HCT116 (cell line): ENCODE measurements at regions not wholly inside any gene's neighbourhood (a gene's known extent, or its start where the extent isn't known, plus 50 kb on each side); places are given as distances from the start of the nearest gene placed in this dataset.

Experiments
- ATAC-seq: fragments of 200-7000 bp; cut with Tn5 transposase; 2 replicates; pipeline ENCODE4 v1.9.1; 2020; ENCODE audit warnings: mild to moderate bottlenecking, moderate library complexity
- BruUV-seq: library from RNA; stranded (reverse); fragments of 400-500 nt; replicated peaks from 2 replicates; lab custom pipeline; 2021; lab: Mats Ljungman, UMichigan
- CTCF ChIA-PET: fragments of 300-600 bp; sonication (Branson Sonifier 250); formaldehyde crosslinking; loops from one replicate; lab custom pipeline; 2021; ENCODE audit warnings: antibody characterized with exemption; lab: Charles Lee
- POLR2A ChIA-PET: fragments of 300-600, 350-600 bp; sonication (Branson Sonifier 250); formaldehyde crosslinking; loops from one replicate; lab custom pipeline; 2021; ENCODE audit warnings: antibody characterized with exemption; lab: Charles Lee
- RAD21 ChIA-PET, 2 experiments: fragments of 300-600 bp; sonication (Branson Sonifier 250); formaldehyde crosslinking; loops; one replicate each; lab custom pipeline; 2023; ENCODE audit warnings: low total read pairs in 2 of 2; ENCODE audit not compliant: uncharacterized antibody in 2 of 2, unreplicated experiment in 2 of 2, low non-redundant PET in 1 of 2; lab: Charles Lee
- DNase-seq: peaks from one replicate; pipeline ENCODE4 v3.0.0-alpha.2; 2010; ENCODE audit warnings: low read depth, low spot score
- H2AFZ ChIP-seq: fragments of 200-600 bp; shearing (Covaris generic), sonication (generic); 2 replicates; pipeline ENCODE4 v1.6.1; 2017; ENCODE audit warnings: low read depth, mixed run types, mixed read lengths, antibody characterized with exemption, low read length; ENCODE audit not compliant: poor library complexity, severe bottlenecking
- H3K27ac ChIP-seq: 2 replicates; pipeline ENCODE4 v1.5.1; 2012; ENCODE audit warnings: low read depth, low read length
- H3K27me3 ChIP-seq: fragments of 200-600 bp; sonication (generic); 2 replicates; pipeline ENCODE4 v1.6.1; 2016; ENCODE audit warnings: mixed run types, low read length, mixed read lengths; ENCODE audit not compliant: insufficient read depth
- H3K36me3 ChIP-seq, 2 experiments: fragments of 200-500 bp in 1 of 2; fragments of 200-600 bp in 1 of 2; sonication (Bioruptor generic) in 1 of 2; sonication (generic) in 1 of 2; 2 replicates each; pipeline versions ENCODE4 v1.5.1 to v1.6.1; 2014 to 2016; ENCODE audit warnings: low read length in 2 of 2, inconsistent platforms in 1 of 2, mixed read lengths in 1 of 2, mixed run types in 1 of 2; ENCODE audit not compliant: insufficient read depth in 2 of 2, control insufficient read depth in 1 of 2
- H3K4me1 ChIP-seq, 2 experiments: fragments of 200-600 bp in 1 of 2; sonication (generic) in 1 of 2; 2 replicates each; pipeline versions ENCODE4 v1.5.1 to v1.6.1; 2012 to 2017; ENCODE audit warnings: low read length in 2 of 2, inconsistent platforms in 1 of 2, mild to moderate bottlenecking in 1 of 2, mixed read lengths in 1 of 2, mixed run types in 1 of 2, moderate library complexity in 1 of 2; ENCODE audit not compliant: insufficient read depth in 2 of 2, control insufficient read depth in 1 of 2
- H3K4me2 ChIP-seq: fragments of 200-600 bp; sonication (generic); 2 replicates; pipeline ENCODE4 v1.6.1; 2017; ENCODE audit warnings: mixed run types, low read length, mixed read lengths
- H3K4me3 ChIP-seq, 2 experiments: fragments of 200-600 bp in 1 of 2; sonication (generic) in 1 of 2; replicated peaks in 1 of 2; 2 replicates each; pipeline ENCODE4 v1.5.1; 2011 to 2016; ENCODE audit warnings: low read length in 2 of 2, control low read depth in 1 of 2, low read depth in 1 of 2, mild to moderate bottlenecking in 1 of 2, mixed read lengths in 1 of 2, mixed run types in 1 of 2
- H3K79me2 ChIP-seq: fragments of 200-600 bp; sonication (generic); 2 replicates; pipeline ENCODE4 v1.6.1; 2017; ENCODE audit warnings: mild to moderate bottlenecking, mixed run types, low read length, moderate library complexity, mixed read lengths; ENCODE audit not compliant: insufficient read depth
- H3K9ac ChIP-seq: fragments of 200-600 bp; sonication (generic); 2 replicates; pipeline ENCODE4 v1.6.1; 2016; ENCODE audit warnings: low read length, mixed read lengths
- H3K9me2 ChIP-seq: fragments of 200-600 bp; sonication (generic), shearing (Covaris generic); 2 replicates; pipeline ENCODE4 v1.6.1; 2017; ENCODE audit warnings: mixed run types, mild to moderate bottlenecking, moderate library complexity; ENCODE audit not compliant: insufficient read depth
- H3K9me3 ChIP-seq, 2 experiments: fragments of 200-500 bp in 1 of 2; fragments of 200-600 bp in 1 of 2; sonication (Bioruptor generic) in 1 of 2; sonication (generic) in 1 of 2; 2 replicates each; pipeline ENCODE4 v1.6.1; 2014 to 2017; ENCODE audit warnings: low read length in 2 of 2, mixed read lengths in 2 of 2, inconsistent platforms in 1 of 2, low read depth in 1 of 2, mild to moderate bottlenecking in 1 of 2, mixed run types in 1 of 2, moderate library complexity in 1 of 2; ENCODE audit not compliant: control insufficient read depth in 1 of 2, insufficient read depth in 1 of 2
- H4K20me1 ChIP-seq: fragments of 200-600 bp; sonication (generic), shearing (Covaris generic); 2 replicates; pipeline ENCODE4 v1.6.1; 2017; ENCODE audit warnings: mixed run types, mild to moderate bottlenecking, moderate library complexity; ENCODE audit not compliant: insufficient read depth
- CBX3 ChIP-seq: IDR thresholded peaks from 2 replicates; pipeline ENCODE4 v1.6.1; 2012; ENCODE audit warnings: low read depth
- CTCF ChIP-seq, 3 experiments: fragments of 200-600 bp in 1 of 3; sonication (generic) in 1 of 3; IDR thresholded peaks in 2 of 3; conservative IDR thresholded peaks in 1 of 3; 2 replicates each; pipeline ENCODE4 v1.5.1; 2012 to 2017; ENCODE audit warnings: low read depth in 2 of 3, low read length in 2 of 3, antibody characterized with exemption in 1 of 3, borderline replicate concordance in 1 of 3, control low read depth in 1 of 3, mild to moderate bottlenecking in 1 of 3, mixed read lengths in 1 of 3, mixed run types in 1 of 3, moderate library complexity in 1 of 3; ENCODE audit not compliant: insufficient read depth in 1 of 3
- EGR1 ChIP-seq: IDR thresholded peaks from 2 replicates; pipeline ENCODE4 v1.6.1; 2012; ENCODE audit warnings: low read depth
- ELF1 ChIP-seq: IDR thresholded peaks from 2 replicates; pipeline ENCODE4 v1.6.1; 2012; ENCODE audit warnings: low read depth, borderline replicate concordance
- EZH2 ChIP-seq: fragments of 200-600 bp; sonication (generic); IDR thresholded peaks from 2 replicates; pipeline ENCODE4 v1.6.1; 2017; ENCODE audit warnings: antibody characterized with exemption, mixed run types
- EZH2phosphoT487 ChIP-seq: fragments of 200-600 bp; IDR thresholded peaks from 2 replicates; pipeline ENCODE4 v1.6.1; 2018; ENCODE audit warnings: antibody characterized with exemption, borderline replicate concordance
- JUND ChIP-seq: IDR thresholded peaks from 2 replicates; pipeline ENCODE4 v1.6.1; 2012
- MAX ChIP-seq: IDR thresholded peaks from 2 replicates; pipeline ENCODE4 v1.6.1; 2012
- POLR2A ChIP-seq: IDR thresholded peaks from 2 replicates; pipeline ENCODE4 v1.7.0; 2011; ENCODE audit warnings: borderline replicate concordance; ENCODE audit not compliant: insufficient read depth, insufficient read length; ENCODE audit errors: extremely low read depth
- RAD21 ChIP-seq: IDR thresholded peaks from 2 replicates; pipeline ENCODE4 v1.6.1; 2012; ENCODE audit warnings: low read depth, mild to moderate bottlenecking
- SIN3A ChIP-seq: IDR thresholded peaks from 2 replicates; pipeline ENCODE4 v1.6.1; 2012; ENCODE audit warnings: low read depth
- SP1 ChIP-seq: IDR thresholded peaks from 2 replicates; pipeline ENCODE4 v1.6.1; 2012; ENCODE audit warnings: low read depth
- SRF ChIP-seq: IDR thresholded peaks from 2 replicates; pipeline ENCODE4 v1.6.1; 2012; ENCODE audit warnings: low read depth
- YY1 ChIP-seq: IDR thresholded peaks from 2 replicates; pipeline ENCODE4 v1.6.1; 2011; ENCODE audit warnings: low read length, low read depth, moderate library complexity, mild to moderate bottlenecking; ENCODE audit not compliant: insufficient replicate concordance; ENCODE audit errors: extremely low read depth
- ZBTB33 ChIP-seq: IDR thresholded peaks from 2 replicates; pipeline ENCODE4 v1.6.1; 2011; ENCODE audit warnings: mild to moderate bottlenecking, low read length, moderate library complexity; ENCODE audit not compliant: insufficient replicate concordance; ENCODE audit errors: extremely low read depth
- ZFX ChIP-seq: fragments of 450-650 bp; IDR thresholded peaks from 2 replicates; pipeline ENCODE4 v1.6.1; 2017
- ZNF274 ChIP-seq: fragments of 200-500 bp; sonication (Bioruptor generic); IDR thresholded peaks from 2 replicates; pipeline ENCODE4 v1.6.1; 2014; ENCODE audit warnings: mild to moderate bottlenecking, low read depth, low read length, inconsistent platforms
- intact Hi-C: fragments of 100-400 bp; cut with micrococcal nuclease; formaldehyde crosslinking; loops from 2 replicates; pipeline ENCODE4 v1.10.0; 2022

DNA sequence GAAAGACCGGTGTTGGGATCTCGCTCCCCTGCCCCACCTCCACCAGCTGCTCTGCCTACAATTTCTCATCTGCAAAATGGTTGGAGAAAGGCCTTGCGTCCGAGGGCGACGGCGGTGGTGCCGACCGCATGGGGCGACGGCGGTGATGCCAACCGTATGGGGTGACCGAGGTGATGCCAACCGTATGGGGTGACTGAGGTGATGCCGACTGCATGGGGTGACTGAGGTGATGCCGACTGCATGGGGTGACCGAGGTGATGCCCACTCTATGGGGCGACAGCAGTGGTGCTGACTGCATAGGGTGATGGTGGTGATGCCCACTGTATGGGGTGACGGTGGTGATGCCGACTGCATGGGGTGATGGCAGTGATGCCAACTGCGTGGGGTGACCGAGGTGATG is 171.0 kb downstream of the OLFM1 start:
- intact Hi-C loops = loop anchor here (10.0 kb wide), 1 partner anchor 174 kb away; the partner anchor contains the start of gene OLFM1
- POLR2A ChIA-PET = no interaction called here
- H3K36me3 ChIP-seq = no peaks in the 10 kb centered on the region
- no peak overlapping the region for H3K9ac ChIP-seq
- no peak for DNase-seq
- no peak overlapping the region for H3K27ac ChIP-seq
- CTCF ChIA-PET = no interaction called here
- peaks cover 7 to 21% of the 10 kb centered on the region in 2 experiments; a peak in 3 of 4 replicates for H3K4me1 ChIP-seq
- H2AFZ ChIP-seq = no peak overlapping the region
- no TSS peak for BruUV-seq
- H3K4me3 ChIP-seq = no peak overlapping the region
- H4K20me1 ChIP-seq = no peaks in the 10 kb centered on the region
- TF ChIP-seq POLR2A = no peak
- H3K4me2 ChIP-seq = no peak overlapping the region
- no peaks in the 10 kb centered on the region for H3K9me2 ChIP-seq
- no peaks in the 10 kb centered on the region for H3K9me3 ChIP-seq
- no peak for ATAC-seq
- H3K27me3 ChIP-seq = peaks cover 3% of the 10 kb centered on the region; the same call in 1 of the 2 replicates
- RAD21 ChIA-PET = no interaction called here
- H3K79me2 ChIP-seq = no peaks in the 10 kb centered on the region

GRCh38 chr9:135259273-135259672 is 171.8 kb downstream of the OLFM1 start:
- H3K4me2 ChIP-seq = no peak overlapping the region
- CTCF ChIA-PET = no interaction called here
- DNase-seq (no peak), ATAC-seq (no peak)
- no peak overlapping the region for H2AFZ ChIP-seq
- peaks cover under 1 to 13% of the 10 kb centered on the region in 2 experiments; a peak in 2 of 4 replicates for H3K4me1 ChIP-seq
- no peak overlapping the region for H3K4me3 ChIP-seq
- no peak overlapping the region for H3K9ac ChIP-seq
- no peaks in the 10 kb centered on the region for H4K20me1 ChIP-seq
- BruUV-seq = no TSS peak
- no peaks in the 10 kb centered on the region for H3K9me2 ChIP-seq
- no peaks in the 10 kb centered on the region for H3K79me2 ChIP-seq
- H3K9me3 ChIP-seq = no peaks in the 10 kb centered on the region
- H3K27me3 ChIP-seq = peaks cover 3% of the 10 kb centered on the region; the same call in 1 of the 2 replicates
- H3K36me3 ChIP-seq = no peaks in the 10 kb centered on the region
- intact Hi-C loops = loop anchor here (10.0 kb wide), 1 partner anchor 174 kb away; the partner anchor contains the start of gene OLFM1
- no peak overlapping the region for H3K27ac ChIP-seq
- RAD21 ChIA-PET = no interaction called here
- POLR2A ChIA-PET = no interaction called here
- TF ChIP-seq EGR1 = no peak
- no peak for TF ChIP-seq MAX
- no peak for TF ChIP-seq JUND
- TF ChIP-seq CTCF (IDR thresholded peaks at IDR 0.05 in 2 of 3, conservative IDR thresholded peaks at IDR 0.05 in 1 of 3; ENCODE audit: borderline replicate concordance in 1 of 3, insufficient read depth in 1 of 3, low read depth in 2 of 3, low read length in 2 of 3) = no peak
- TF ChIP-seq ZFX = no peak
- TF ChIP-seq ZBTB33 = no peak
- TF ChIP-seq EZH2phosphoT487 = no peak
- TF ChIP-seq SRF = no peak
- no peak for TF ChIP-seq YY1
- TF ChIP-seq SIN3A = no peak
- no peak for TF ChIP-seq EZH2
- no peak for TF ChIP-seq ELF1
- TF ChIP-seq ZNF274 = no peak
- no peak for TF ChIP-seq CBX3
- TF ChIP-seq SP1 = no peak
- TF ChIP-seq RAD21 = no peak
